Duodenal mucosa (tissue), 2 donors: ENCODE measurements at regions not wholly inside any gene's neighbourhood (a gene's known extent, or its start where the extent isn't known, plus 50 kb on each side); places are given as distances from the start of the nearest gene placed in this dataset.

Experiments used
- H3K27ac ChIP-seq: one replicate; pipeline ENCODE4 v1.7.0; 2013; ENCODE audit warnings: low read depth, low read length
- H3K27me3 ChIP-seq, 2 donors: one replicate each; pipeline ENCODE4 v1.7.0; 2013; ENCODE audit warnings: low read length in 2 of 2, control low read depth in 1 of 2; ENCODE audit not compliant: insufficient read depth in 2 of 2, control insufficient read depth in 1 of 2
- H3K36me3 ChIP-seq, 2 donors: one replicate each; pipeline ENCODE4 v1.7.0; 2013; ENCODE audit warnings: low read length in 2 of 2, control low read depth in 1 of 2; ENCODE audit not compliant: insufficient read depth in 2 of 2, control insufficient read depth in 1 of 2
- H3K4me1 ChIP-seq, 2 donors: one replicate each; pipeline ENCODE4 v1.7.0; 2013; ENCODE audit warnings: low read length in 2 of 2, control low read depth in 1 of 2; ENCODE audit not compliant: insufficient read depth in 2 of 2, control insufficient read depth in 1 of 2
- H3K4me3 ChIP-seq, 2 donors: one replicate each; pipeline ENCODE4 v1.7.0; 2013; ENCODE audit warnings: low read length in 2 of 2, low read depth in 1 of 2
- H3K9ac ChIP-seq, 2 donors: one replicate each; pipeline ENCODE4 v1.7.0; 2013; ENCODE audit warnings: low read length in 2 of 2, low read depth in 1 of 2
- H3K9me3 ChIP-seq, 2 donors: one replicate each; pipeline ENCODE4 v1.7.0; 2013; ENCODE audit warnings: low read length in 2 of 2, control low read depth in 1 of 2; ENCODE audit not compliant: control insufficient read depth in 1 of 2

DNA sequence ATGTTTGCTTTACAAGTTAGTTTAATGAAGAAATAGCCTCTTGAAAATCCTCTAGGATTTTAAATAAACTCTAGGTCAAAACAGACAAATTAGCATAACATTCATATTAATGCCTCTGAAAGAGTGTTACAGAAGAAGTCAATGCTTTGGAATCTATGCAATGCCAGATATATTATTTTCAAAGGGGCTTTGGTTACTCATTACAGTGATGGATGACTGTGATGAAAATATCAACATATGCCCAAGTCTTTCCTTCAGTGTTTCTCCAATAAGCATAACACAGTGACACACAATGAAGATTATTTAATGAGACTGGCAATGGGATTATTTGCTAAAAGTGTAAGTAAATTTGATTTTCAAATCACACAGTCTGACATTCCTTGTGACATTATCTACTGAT lies 1247.2 kb downstream of the ROBO2 start:
- Histone ChIP-seq H3K27ac (no peak overlapping the region), H3K4me3 (no peak overlapping the region), H3K36me3 (no peaks in the 10 kb centered on the region), H3K9me3 (no peaks in the 10 kb centered on the region), H3K4me1 (no peaks in the 10 kb centered on the region), H3K9ac (no peak overlapping the region), H3K27me3 (no peaks in the 10 kb centered on the region)

DNA sequence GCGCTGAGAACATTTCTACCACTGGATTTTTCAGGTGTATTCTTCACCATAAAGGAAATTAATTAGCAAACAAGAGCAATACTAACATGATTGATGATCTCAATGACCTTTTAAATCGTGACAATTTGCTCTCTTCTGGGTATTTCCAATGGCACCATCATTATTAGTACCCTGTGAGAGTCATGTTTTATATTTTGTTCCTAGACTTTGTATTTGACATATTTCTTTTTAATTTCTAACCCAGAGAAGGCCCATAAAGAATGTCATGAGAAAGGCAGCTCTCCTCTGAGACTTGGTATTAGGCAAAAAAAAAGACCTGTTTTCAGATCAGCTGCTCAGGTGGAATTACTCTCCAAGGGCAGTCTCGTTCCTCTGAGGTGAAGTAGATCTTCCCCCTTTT lies 1253.4 kb downstream of the ROBO2 start:
- Histone ChIP-seq H3K9ac (no peak overlapping the region), H3K4me1 (no peaks in the 10 kb centered on the region), H3K27me3 (no peaks in the 10 kb centered on the region), H3K27ac (no peak overlapping the region), H3K36me3 (no peaks in the 10 kb centered on the region), H3K4me3 (no peak overlapping the region), H3K9me3 (no peaks in the 10 kb centered on the region)

DNA sequence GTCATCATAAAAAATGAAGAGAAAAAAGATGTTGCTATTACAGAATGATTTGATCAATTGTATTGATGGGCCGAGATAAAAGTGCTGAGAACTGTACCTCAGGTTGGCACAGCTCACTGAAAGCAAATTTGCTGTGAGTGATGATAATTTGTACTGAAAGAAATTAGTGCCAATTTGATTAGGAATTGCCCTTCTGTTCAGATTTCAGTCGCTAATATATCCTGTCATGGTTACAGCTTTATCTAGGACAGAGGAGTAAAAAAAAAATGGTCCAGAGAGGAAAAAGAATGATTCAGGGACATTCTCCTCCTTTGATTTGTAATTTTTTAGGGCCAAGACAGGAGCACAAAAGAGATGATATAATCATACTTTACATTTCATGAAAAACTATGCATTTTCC lies 1264.2 kb downstream of the ROBO2 start:
- Histone ChIP-seq H3K36me3 (no peaks in the 10 kb centered on the region), H3K9ac (no peak overlapping the region), H3K27ac (no peak overlapping the region), H3K4me3 (no peak overlapping the region), H3K4me1 (no peaks in the 10 kb centered on the region), H3K9me3 (peaks cover 2 to 9% of the 10 kb centered on the region in 2 donors), H3K27me3 (no peaks in the 10 kb centered on the region)

DNA sequence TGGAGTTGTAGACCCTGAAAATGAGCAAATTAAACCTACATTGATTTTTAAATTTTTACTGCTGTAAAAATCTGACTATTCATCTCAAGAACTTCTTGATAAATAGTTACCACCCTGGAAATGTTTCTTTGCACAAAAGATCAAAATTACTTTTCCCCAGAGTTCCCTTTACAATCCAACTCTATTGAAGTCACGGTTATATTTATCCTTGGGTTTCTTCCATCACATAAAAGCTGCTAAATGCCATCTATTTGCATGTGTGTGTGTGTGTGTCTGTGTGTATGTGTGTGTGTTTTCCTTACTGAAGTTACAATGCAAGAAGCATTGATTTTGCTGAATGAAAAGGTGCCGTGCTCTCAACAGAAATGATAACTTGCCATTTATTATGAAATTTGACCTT lies 1273.0 kb downstream of the ROBO2 start:
- H3K27ac ChIP-seq: no peak overlapping the region
- H3K9ac ChIP-seq: no peak overlapping the region
- H3K27me3 ChIP-seq: no peaks in the 10 kb centered on the region
- H3K4me3 ChIP-seq: no peak overlapping the region
- no peaks in the 10 kb centered on the region for H3K9me3 ChIP-seq
- H3K4me1 ChIP-seq: no peaks in the 10 kb centered on the region
- H3K36me3 ChIP-seq: no peaks in the 10 kb centered on the region

DNA sequence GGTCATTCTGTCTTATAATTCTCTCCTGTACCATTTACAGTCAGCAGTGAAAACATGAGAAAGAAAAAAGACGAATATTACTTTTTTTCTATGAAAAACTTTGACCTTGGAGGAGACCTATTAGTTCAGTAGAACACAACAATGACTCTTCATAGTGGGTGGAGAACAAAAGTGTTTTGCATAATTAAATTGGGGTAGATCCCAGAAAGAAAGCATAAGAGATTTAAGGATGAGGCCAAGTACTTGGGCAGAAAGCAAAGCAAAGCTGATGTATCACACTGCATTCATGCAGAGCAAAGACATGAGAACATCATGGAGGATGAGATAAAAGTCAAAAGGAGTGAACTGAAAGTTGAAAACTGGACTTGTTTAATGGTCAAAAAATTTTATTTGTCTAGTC lies 1273.4 kb downstream of the ROBO2 start:
- Histone ChIP-seq H3K36me3 (no peaks in the 10 kb centered on the region), H3K27ac (no peak overlapping the region), H3K27me3 (no peaks in the 10 kb centered on the region), H3K9me3 (no peaks in the 10 kb centered on the region), H3K9ac (no peak overlapping the region), H3K4me3 (no peak overlapping the region), H3K4me1 (no peaks in the 10 kb centered on the region)

DNA sequence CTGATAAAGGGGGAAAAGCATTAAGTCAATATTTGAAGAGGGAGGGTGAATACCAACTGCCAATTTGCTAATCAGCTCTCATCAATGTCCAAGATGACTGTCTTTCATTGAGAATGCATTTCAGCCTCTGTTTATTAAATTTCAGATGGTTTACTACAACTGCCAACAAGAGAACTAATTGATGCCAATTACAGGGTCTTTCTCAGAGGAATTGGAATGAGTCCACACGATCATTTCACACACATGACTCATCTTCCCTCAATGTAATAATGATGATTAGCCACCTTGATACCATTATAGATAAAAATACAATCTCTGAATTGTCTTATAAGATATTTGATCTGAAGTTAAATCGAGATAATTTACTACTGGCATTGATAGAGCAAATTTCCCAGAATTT lies 1274.4 kb downstream of the ROBO2 start:
- Histone ChIP-seq H3K27me3 (no peaks in the 10 kb centered on the region), H3K9me3 (no peaks in the 10 kb centered on the region), H3K36me3 (no peaks in the 10 kb centered on the region), H3K4me3 (no peak overlapping the region), H3K9ac (no peak overlapping the region), H3K27ac (no peak overlapping the region), H3K4me1 (no peaks in the 10 kb centered on the region)

DNA sequence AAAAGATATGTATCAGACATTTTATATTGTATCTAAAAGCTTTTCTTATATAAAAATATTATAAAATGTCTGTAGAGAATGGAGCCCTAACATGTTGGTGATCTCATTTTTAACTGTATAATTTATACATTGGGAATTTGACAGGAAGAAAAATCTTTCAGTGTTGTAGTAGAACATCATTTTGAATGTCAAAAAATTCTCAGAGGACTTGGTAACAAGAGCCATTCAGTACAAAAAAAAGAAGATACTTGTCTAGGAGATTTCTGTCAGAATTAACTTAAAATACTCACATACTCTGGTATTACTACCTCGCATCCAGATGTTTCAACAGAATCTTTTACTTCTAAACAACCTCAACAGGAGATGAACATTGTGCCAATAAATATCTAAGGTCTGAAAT lies 1277.9 kb downstream of the ROBO2 start:
- Histone ChIP-seq H3K36me3 (no peaks in the 10 kb centered on the region), H3K9ac (no peak overlapping the region), H3K9me3 (no peaks in the 10 kb centered on the region), H3K4me1 (no peaks in the 10 kb centered on the region), H3K27ac (no peak overlapping the region), H3K4me3 (no peak overlapping the region), H3K27me3 (no peaks in the 10 kb centered on the region)

DNA sequence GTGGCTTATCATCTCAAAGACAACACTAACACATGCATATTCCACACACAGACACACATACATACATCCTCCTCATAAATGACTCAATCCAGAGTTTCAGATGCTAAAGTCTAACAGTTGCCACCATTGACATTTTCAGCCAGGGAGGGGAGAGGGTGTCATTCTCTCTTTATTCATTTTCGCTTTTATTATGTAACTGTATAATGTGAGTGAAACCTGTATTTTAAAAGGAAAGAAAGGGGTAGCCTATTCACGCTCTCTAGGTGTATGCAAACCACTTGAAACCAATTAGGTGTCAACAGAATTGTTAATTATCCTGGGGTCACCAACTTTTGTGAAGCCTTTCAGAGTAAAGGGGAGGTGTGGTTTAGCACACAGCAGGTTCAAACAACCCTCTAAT lies 1282.9 kb downstream of the ROBO2 start:
- Histone ChIP-seq H3K9ac (no peak overlapping the region), H3K27ac (no peak overlapping the region), H3K9me3 (no peaks in the 10 kb centered on the region), H3K27me3 (no peaks in the 10 kb centered on the region), H3K4me1 (no peaks in the 10 kb centered on the region), H3K4me3 (no peak overlapping the region), H3K36me3 (no peaks in the 10 kb centered on the region)

DNA sequence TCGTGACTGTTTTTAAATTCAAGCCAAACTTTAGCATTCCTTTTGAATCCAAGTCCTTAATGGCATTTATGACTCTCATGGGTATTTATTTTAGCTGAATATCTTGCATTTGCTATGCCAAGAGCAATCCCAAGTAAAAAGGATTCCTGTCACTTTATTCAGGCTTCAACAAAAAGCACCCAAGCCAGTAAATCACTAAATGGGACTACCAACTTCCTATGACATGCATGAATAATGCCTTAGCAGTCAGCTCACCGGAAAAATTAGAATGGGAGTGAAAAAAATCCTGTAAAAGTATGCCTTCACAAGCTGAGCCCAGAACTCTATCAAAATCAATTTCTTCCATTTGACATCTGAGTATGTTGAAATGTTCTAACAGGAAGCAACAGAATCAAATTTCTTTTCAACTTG lies 1297.9 kb downstream of the ROBO2 start:
- no peaks in the 10 kb centered on the region for H3K4me1 ChIP-seq
- no peaks in the 10 kb centered on the region for H3K9me3 ChIP-seq
- no peak overlapping the region for H3K27ac ChIP-seq
- no peak overlapping the region for H3K4me3 ChIP-seq
- H3K9ac ChIP-seq: no peak overlapping the region
- no peaks in the 10 kb centered on the region for H3K27me3 ChIP-seq
- H3K36me3 ChIP-seq: no peaks in the 10 kb centered on the region

DNA sequence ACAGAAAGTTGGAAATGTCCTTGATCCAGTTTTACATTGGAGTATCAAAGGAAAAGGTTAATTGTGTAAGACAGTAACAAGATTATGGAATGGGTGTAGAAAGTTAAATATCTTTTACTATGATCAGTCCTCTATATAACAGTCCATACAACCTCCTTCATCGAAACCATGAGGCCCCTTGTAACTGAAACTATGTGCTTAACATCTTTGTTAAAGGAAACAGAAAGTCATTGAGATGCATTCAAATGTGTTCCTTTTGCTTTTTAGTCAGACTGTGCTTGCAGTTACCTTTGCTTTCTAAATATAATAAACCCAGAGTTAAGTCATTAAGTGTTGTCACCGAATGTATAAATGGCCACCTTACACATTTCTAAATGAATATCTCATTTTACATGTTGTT lies 1298.5 kb downstream of the ROBO2 start:
- Histone ChIP-seq H3K9me3 (no peaks in the 10 kb centered on the region), H3K9ac (no peak overlapping the region), H3K4me1 (no peaks in the 10 kb centered on the region)

DNA sequence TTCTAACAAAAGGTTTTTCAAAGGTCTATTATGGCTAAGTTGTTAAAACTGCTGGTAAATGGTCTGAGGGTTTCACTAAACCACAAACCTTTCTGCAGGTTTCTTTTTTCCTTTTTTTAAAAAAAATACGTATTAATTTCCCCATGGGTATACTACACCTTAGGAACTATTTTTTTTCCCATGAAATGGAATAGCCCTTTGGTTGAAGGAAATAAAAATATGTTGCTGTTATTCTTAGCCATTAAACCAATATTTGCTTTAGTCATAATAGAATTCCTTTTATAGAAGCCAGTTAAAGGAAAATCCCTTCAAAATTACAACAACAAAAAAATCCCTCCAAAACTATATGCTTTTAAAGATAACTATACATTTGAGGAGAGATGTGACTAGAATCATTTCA lies 1303.3 kb downstream of the ROBO2 start:
- Histone ChIP-seq H3K4me3 (no peak overlapping the region), H3K9me3 (no peaks in the 10 kb centered on the region), H3K9ac (no peak overlapping the region), H3K27ac (no peak overlapping the region), H3K36me3 (no peaks in the 10 kb centered on the region), H3K27me3 (no peaks in the 10 kb centered on the region), H3K4me1 (no peaks in the 10 kb centered on the region)

More for the DNA sequence above, 1298.5 kb downstream of the ROBO2 start:
- Histone ChIP-seq H3K4me3 (no peak overlapping the region), H3K27ac (no peak overlapping the region), H3K27me3 (no peaks in the 10 kb centered on the region), H3K36me3 (no peaks in the 10 kb centered on the region)
